Tibial artery (tissue), 4 donors: ENCODE measurements at regions not wholly inside any gene's neighbourhood (a gene's known extent, or its start where the extent isn't known, plus 50 kb on each side); places are given as distances from the start of the nearest gene placed in this dataset.

Source experiments
- DNase-seq, 2 donors: peaks; one replicate each; pipeline ENCODE4 v3.0.0-alpha.2; 2019
- H3K27ac ChIP-seq, 2 donors: fragments of 200-600 bp; sonication (generic) in 1 of 2; 1 replicate in 1 of 2; 2 replicates in 1 of 2; pipeline ENCODE4 v1.5.1; 2018 to 2019; ENCODE audit warnings: mild to moderate bottlenecking in 1 of 2
- H3K27me3 ChIP-seq, 2 donors: fragments of 200-600 bp; sonication (generic) in 1 of 2; one replicate each; pipeline versions ENCODE4 v1.5.1 to v1.6.0; 2016 to 2019
- H3K36me3 ChIP-seq, 3 donors: fragments of 200-600 bp; sonication (generic) in 2 of 3; one replicate each; pipeline ENCODE4 v1.5.1; 2016 to 2019; ENCODE audit warnings: mild to moderate bottlenecking in 2 of 3
- H3K4me1 ChIP-seq, 4 donors: fragments of 200-600 bp; sonication (generic) in 2 of 4; 1 replicate in 3 of 4; 2 replicates in 1 of 4; pipeline ENCODE4 v1.5.1; 2016 to 2019
- H3K4me3 ChIP-seq, 2 donors: fragments of 200-600 bp; sonication (generic) in 1 of 2; 1 replicate in 1 of 2; 2 replicates in 1 of 2; pipeline ENCODE4 v1.5.1; 2018 to 2019; ENCODE audit warnings: mild to moderate bottlenecking in 2 of 2
- H3K9me3 ChIP-seq, 3 donors: fragments of 200-600 bp; sonication (generic) in 1 of 3; one replicate each; pipeline ENCODE4 v1.5.1; 2016 to 2019
- CTCF ChIP-seq, 2 experiments: fragments of 200-600 bp in 1 of 2; fragments of 450-650 bp in 1 of 2; IDR thresholded peaks; one replicate each; pipeline ENCODE4 v1.5.1; 2017 to 2019; ENCODE audit warnings: antibody characterized with exemption in 2 of 2, mild to moderate bottlenecking in 1 of 2, moderate library complexity in 1 of 2
- intact Hi-C: fragments of 100-400 bp; cut with DNase I; formaldehyde crosslinking; loops from one replicate; pipeline ENCODE4 v1.15.0; 2023; ENCODE audit warnings: low total_unique reads

- no peak for DNase-seq
- Histone ChIP-seq H3K9me3 (no peaks in the 10 kb centered on the region), H3K4me3 (no peak overlapping the region), H3K36me3 (no peaks in the 10 kb centered on the region), H3K4me1 (no peaks in the 10 kb centered on the region), H3K27me3 (no peaks in the 10 kb centered on the region), H3K27ac (no peak overlapping the region)
- intact Hi-C loops = loop anchor here (5.0 kb wide), 1 partner anchor 852 kb away; no protein-coding TSS in a partner anchor
- no peak for TF ChIP-seq CTCF (IDR thresholded peaks at IDR 0.05)
Measured at GRCh38 chr6:71029555-71029954, 72.7 kb upstream of the B3GAT2 start.

- Histone ChIP-seq H3K9me3 (no peaks in the 10 kb centered on the region), H3K27ac (no peak overlapping the region), H3K36me3 (no peaks in the 10 kb centered on the region), H3K4me1 (no peaks in the 10 kb centered on the region), H3K4me3 (no peak overlapping the region), H3K27me3 (peaks cover 0 to 3% of the 10 kb centered on the region in 2 donors)
- no peak for DNase-seq
- TF ChIP-seq CTCF (IDR thresholded peaks at IDR 0.05) = no peak
- intact Hi-C loops = no loop called here
Measured at GRCh38 chr6:71031912-71032311, 75.1 kb upstream of the B3GAT2 start.

- Histone ChIP-seq H3K9me3 (no peaks in the 10 kb centered on the region), H3K4me3 (no peak overlapping the region), H3K4me1 (no peaks in the 10 kb centered on the region), H3K36me3 (no peaks in the 10 kb centered on the region), H3K27me3 (peaks cover 0 to 3% of the 10 kb centered on the region in 2 donors), H3K27ac (no peak overlapping the region)
- DNase-seq = no peak
- TF ChIP-seq CTCF (IDR thresholded peaks at IDR 0.05) = no peak
- intact Hi-C loops = no loop called here
Measured at GRCh38 chr6:71033171-71033570, 76.3 kb upstream of the B3GAT2 start.

- no peak for TF ChIP-seq CTCF (IDR thresholded peaks at IDR 0.05)
- no peak for DNase-seq
- H3K4me3 ChIP-seq = no peak overlapping the region
Measured at GRCh38 chr6:71033890-71034289, 77.0 kb upstream of the B3GAT2 start.

GRCh38 chr6:71034563-71035345, 77.9 kb upstream of the B3GAT2 start:
- intact Hi-C loops = no loop called here
- no peaks in the 10 kb centered on the region for H3K36me3 ChIP-seq
- DNase-seq = no peak
- H3K4me1 ChIP-seq = no peaks in the 10 kb centered on the region
- H3K27me3 ChIP-seq = peaks cover 0 to 3% of the 10 kb centered on the region in 2 donors
- no peaks in the 10 kb centered on the region for H3K9me3 ChIP-seq
- no peak for TF ChIP-seq CTCF (IDR thresholded peaks at IDR 0.05)
- H3K27ac ChIP-seq = no peak overlapping the region
- no peak overlapping the region for H3K4me3 ChIP-seq

More at GRCh38 chr6:71033890-71034289, 77.0 kb upstream of the B3GAT2 start:
- Histone ChIP-seq H3K9me3 (no peaks in the 10 kb centered on the region), H3K27me3 (peaks cover 0 to 3% of the 10 kb centered on the region in 2 donors), H3K36me3 (no peaks in the 10 kb centered on the region), H3K27ac (no peak overlapping the region), H3K4me1 (no peaks in the 10 kb centered on the region)
- intact Hi-C loops = no loop called here
